GM10266 (cell line): ENCODE measurements at regions not wholly inside any gene's neighbourhood (a gene's known extent, or its start where the extent isn't known, plus 50 kb on each side); places are given as distances from the start of the nearest gene placed in this dataset.

ENCODE experiments used
- DNase-seq: peaks from one replicate; pipeline ENCODE4 v3.0.0; 2012; ENCODE audit errors: extremely low spot score
- TF ChIP-seq, protein P1 (sequence below): IDR thresholded peaks from 2 replicates; pipeline ENCODE4 v1.5.1; 2012; ENCODE audit warnings: mild to moderate bottlenecking, low read depth; ENCODE audit not compliant: control insufficient read depth, insufficient read depth; ENCODE audit errors: missing control alignments

DNA sequence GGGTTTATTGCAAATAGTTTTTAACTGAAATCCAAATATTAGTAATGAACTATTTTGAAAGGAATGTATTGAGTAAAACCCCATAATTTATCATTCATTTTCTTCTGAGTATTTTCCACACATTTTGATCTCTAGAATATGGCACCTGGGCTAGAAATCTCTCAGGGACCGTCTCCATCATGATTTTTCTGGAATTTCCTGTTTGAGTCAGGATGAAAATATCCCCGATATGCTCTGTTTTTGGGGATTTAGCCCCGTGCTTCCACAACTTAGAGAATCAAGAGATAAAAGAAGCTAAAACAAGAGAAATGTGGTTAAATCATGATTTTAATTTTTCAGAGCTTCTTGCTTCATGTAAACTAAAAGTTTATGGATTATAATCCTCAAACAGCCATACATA, 114.2 kb downstream of the SPCS3 start:
- DNase-seq: no peak

DNA sequence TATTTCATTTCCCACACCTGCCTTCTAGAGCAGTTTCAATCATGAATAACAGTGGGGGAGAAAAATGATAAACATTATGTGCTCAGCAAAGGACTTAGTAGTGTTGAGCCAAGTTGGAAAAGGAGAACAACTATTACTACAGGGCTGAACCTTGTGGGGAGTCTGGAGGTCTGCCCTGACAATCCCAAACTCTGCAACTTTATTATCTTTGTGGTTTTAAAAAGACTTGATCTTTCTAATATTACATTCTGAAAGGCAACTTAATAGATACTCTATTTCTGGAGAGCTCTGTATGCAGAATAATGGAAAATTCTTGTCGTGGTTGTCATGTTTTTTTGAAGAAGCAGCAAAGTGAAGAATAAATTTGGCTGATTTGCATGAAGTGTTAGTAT, 116.1 kb downstream of the SPCS3 start:
- DNase-seq: no peak
- TF ChIP-seq, protein P1, sequence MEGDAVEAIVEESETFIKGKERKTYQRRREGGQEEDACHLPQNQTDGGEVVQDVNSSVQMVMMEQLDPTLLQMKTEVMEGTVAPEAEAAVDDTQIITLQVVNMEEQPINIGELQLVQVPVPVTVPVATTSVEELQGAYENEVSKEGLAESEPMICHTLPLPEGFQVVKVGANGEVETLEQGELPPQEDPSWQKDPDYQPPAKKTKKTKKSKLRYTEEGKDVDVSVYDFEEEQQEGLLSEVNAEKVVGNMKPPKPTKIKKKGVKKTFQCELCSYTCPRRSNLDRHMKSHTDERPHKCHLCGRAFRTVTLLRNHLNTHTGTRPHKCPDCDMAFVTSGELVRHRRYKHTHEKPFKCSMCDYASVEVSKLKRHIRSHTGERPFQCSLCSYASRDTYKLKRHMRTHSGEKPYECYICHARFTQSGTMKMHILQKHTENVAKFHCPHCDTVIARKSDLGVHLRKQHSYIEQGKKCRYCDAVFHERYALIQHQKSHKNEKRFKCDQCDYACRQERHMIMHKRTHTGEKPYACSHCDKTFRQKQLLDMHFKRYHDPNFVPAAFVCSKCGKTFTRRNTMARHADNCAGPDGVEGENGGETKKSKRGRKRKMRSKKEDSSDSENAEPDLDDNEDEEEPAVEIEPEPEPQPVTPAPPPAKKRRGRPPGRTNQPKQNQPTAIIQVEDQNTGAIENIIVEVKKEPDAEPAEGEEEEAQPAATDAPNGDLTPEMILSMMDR: no peak

More for the DNA sequence above, 114.2 kb downstream of the SPCS3 start:
- TF ChIP-seq, protein P1: no peak

DNA sequence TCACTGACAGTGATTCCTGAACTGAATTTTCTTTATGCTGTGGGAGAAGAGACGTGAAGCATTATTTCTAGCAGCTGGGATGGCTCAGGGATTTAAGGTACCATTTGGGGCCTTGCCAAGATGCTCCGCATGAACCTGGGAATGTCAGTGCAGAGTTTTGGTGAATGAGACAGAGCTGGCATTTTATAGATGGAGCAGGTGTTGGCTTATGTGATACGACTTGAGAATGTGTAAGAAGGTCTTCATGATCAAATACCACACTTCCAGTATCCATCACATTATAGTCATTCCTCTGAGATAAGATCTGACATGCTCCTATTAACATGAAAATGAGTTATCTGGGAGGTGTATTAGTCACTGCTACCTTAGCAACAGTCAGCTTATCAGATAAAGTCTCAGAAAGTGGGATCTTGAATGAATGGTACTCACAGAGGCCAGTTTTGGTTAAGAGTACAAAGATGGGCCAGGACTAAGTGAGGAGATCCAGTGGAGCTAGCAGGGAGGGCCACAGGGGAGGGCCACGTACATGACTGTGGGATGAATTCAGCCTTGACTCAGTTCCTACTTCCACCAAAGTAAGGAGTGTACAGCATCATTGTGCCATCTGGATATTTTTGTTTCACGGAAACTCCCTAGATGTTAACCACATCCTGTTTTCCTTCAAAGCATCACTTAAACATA, 116.7 kb downstream of the SPCS3 start:
- TF ChIP-seq, protein P1: no peak
- no peak for DNase-seq

DNA sequence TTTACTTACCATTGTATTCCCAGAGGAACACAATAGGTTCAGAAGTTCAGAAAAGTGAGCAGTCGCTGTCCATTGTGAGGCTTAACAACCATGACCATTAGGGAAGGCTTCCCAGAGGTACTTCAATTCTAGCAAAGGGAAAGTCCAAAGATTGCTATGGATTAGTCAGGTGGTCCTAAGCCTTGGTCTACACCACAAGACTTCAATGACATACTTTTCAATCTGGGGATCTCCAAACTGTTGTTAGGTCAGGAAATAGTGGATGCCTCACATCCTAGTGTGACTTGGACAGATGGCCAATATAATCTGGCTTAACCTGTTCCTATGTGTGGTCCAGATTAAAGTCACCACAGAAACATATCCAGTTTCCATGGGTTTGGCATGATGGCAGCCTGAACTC, 118.0 kb downstream of the SPCS3 start:
- DNase-seq: no peak
- TF ChIP-seq, protein P1: no peak

DNA sequence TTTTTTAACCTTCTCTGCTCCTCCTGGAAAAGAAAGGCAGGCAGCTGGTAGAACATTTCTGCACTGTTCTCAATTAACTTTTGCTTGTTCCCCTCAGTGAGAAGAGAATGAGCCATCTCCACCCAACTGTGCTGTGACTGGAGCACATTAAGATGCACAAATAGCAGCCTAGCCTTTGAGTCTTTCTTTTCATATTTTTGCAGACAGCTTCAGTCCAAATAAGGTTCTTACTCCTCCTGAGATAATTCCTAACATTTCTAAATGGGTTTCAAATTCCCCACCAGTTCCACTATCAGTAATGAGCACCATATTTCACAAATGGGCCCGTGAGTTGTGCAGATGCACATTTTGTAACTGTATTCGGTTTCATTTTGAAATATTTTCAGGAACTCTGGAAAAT, 118.6 kb downstream of the SPCS3 start:
- DNase-seq: no peak

DNA sequence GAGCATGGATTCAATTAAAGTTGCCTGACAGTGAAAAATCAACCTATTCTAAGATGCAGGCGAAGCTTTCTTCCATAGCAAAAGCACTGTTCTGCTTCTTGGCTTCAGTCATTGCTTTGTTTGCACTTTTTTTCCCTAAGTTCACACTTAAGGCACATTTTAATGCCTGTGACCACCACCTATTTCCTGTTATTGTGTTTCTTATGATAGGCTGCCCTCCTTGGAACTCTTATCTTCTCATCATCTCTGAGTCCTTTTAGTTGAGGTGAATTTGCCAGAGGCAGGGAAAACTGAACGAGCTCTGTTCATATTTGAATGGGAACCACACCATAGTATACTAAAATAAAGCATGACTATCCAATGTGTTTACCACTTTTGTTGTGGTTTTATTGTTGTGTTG, 119.8 kb downstream of the SPCS3 start:
- no peak for DNase-seq
- TF ChIP-seq, protein P1: no peak

More for the DNA sequence above, 118.6 kb downstream of the SPCS3 start:
- TF ChIP-seq, protein P1: no peak

DNA sequence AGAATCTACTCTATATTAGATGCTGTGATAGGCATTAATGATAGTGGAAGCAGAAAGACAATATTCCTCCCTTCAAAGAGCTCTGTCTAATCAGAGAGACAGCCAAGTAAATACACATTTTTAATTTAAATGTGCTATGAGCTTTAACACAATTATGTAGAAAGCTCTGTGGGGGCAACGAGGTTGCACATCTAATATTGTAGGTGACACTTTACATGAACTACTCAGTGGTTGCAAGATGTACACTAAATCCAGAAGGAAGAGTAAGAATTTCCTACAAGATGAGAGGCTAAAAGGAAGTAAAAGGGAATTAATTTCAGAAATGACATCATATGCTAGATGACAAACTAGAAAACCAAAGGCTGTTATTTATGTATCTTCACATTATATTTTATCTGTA, 120.9 kb downstream of the SPCS3 start:
- no peak for DNase-seq

More for the DNA sequence above, 120.9 kb downstream of the SPCS3 start:
- TF ChIP-seq, protein P1: no peak
